ENCODE measurements at regions not wholly inside any gene's neighbourhood (a gene's known extent, or its start where the extent isn't known, plus 50 kb on each side); places are given as distances from the start of the nearest gene placed in this dataset.

- TF ChIP-seq CTCF (IDR thresholded peaks at IDR 0.05), result no peak
- no peaks in the 10 kb centered on the region for H3K27me3 ChIP-seq
- H3K36me3 ChIP-seq, result no peaks in the 10 kb centered on the region
- H3K4me1 ChIP-seq, result no peaks in the 10 kb centered on the region
- H3K9me3 ChIP-seq, result peaks cover 0 to 8% of the 10 kb centered on the region in 2 donors
- H3K27ac ChIP-seq, result no peak overlapping the region
- no peak overlapping the region for H3K4me3 ChIP-seq
- no peak for DNase-seq (ENCODE audit: low spot score)
These were observed 1101.7 kb upstream of the GHITM start for GRCh38 chr10:83037653-83038052.

- Histone ChIP-seq H3K27ac (no peak overlapping the region), H3K36me3 (no peaks in the 10 kb centered on the region), H3K9me3 (peaks cover 0 to 8% of the 10 kb centered on the region in 2 donors), H3K4me1 (no peaks in the 10 kb centered on the region), H3K4me3 (no peak overlapping the region), H3K27me3 (no peaks in the 10 kb centered on the region)
- no peak for DNase-seq (ENCODE audit: low spot score)
- TF ChIP-seq CTCF (IDR thresholded peaks at IDR 0.05), result no peak
These were observed 1100.7 kb upstream of the GHITM start for GRCh38 chr10:83038631-83039030.

GRCh38 chr10:83045731-83046130 lies 1093.6 kb upstream of the GHITM start:
- no peaks in the 10 kb centered on the region for H3K27me3 ChIP-seq
- H3K36me3 ChIP-seq, result no peaks in the 10 kb centered on the region
- TF ChIP-seq CTCF (IDR thresholded peaks at IDR 0.05), result no peak
- no peaks in the 10 kb centered on the region for H3K9me3 ChIP-seq
- no peak overlapping the region for H3K27ac ChIP-seq
- H3K4me3 ChIP-seq, result no peak overlapping the region
- DNase-seq (ENCODE audit: low spot score), result no peak
- H3K4me1 ChIP-seq, result no peaks in the 10 kb centered on the region

- H3K4me3 ChIP-seq, result no peak overlapping the region
These were observed 1088.5 kb upstream of the GHITM start for GRCh38 chr10:83050815-83051214.

GRCh38 chr10:83062871-83063270 lies 1076.4 kb upstream of the GHITM start:
- Histone ChIP-seq H3K27ac (no peak overlapping the region), H3K4me3 (no peak overlapping the region), H3K9me3 (no peaks in the 10 kb centered on the region), H3K4me1 (no peaks in the 10 kb centered on the region), H3K36me3 (no peaks in the 10 kb centered on the region), H3K27me3 (no peaks in the 10 kb centered on the region)
- DNase-seq (ENCODE audit: low spot score), result no peak
- TF ChIP-seq CTCF (IDR thresholded peaks at IDR 0.05), result no peak

More at GRCh38 chr10:83050815-83051214, 1088.5 kb upstream of the GHITM start:
- Histone ChIP-seq H3K27ac (no peak overlapping the region), H3K9me3 (no peaks in the 10 kb centered on the region), H3K27me3 (no peaks in the 10 kb centered on the region), H3K4me1 (no peaks in the 10 kb centered on the region), H3K36me3 (no peaks in the 10 kb centered on the region)
- DNase-seq (ENCODE audit: low spot score), result no peak
- TF ChIP-seq CTCF (IDR thresholded peaks at IDR 0.05), result no peak

GRCh38 chr10:83073472-83073871 lies 1065.8 kb upstream of the GHITM start:
- TF ChIP-seq CTCF (IDR thresholded peaks at IDR 0.05), result no peak
- no peak for DNase-seq (ENCODE audit: low spot score)
- H3K4me1 ChIP-seq, result no peaks in the 10 kb centered on the region
- H3K36me3 ChIP-seq, result no peaks in the 10 kb centered on the region
- H3K9me3 ChIP-seq, result peaks cover 0 to 7% of the 10 kb centered on the region in 2 donors
- H3K27me3 ChIP-seq, result no peaks in the 10 kb centered on the region
- no peak overlapping the region for H3K4me3 ChIP-seq
- H3K27ac ChIP-seq, result no peak overlapping the region
